NB4 (cell line): ENCODE measurements at regions not wholly inside any gene's neighbourhood (a gene's known extent, or its start where the extent isn't known, plus 50 kb on each side); places are given as distances from the start of the nearest gene placed in this dataset.
A peak's percentile ranks its signal among the peaks of the same experiment; 100 is the strongest.

ENCODE experiments used
- DNase-seq: peaks from one replicate; pipeline ENCODE4 v3.0.0; 2010; ENCODE audit warnings: low read depth
- H3K4me3 ChIP-seq: one replicate; pipeline ENCODE4 v1.5.1; 2011; ENCODE audit warnings: mild to moderate bottlenecking, low read depth, low read length, moderate library complexity
- MYC ChIP-seq: IDR thresholded peaks from 2 replicates; pipeline ENCODE4 v1.6.1; 2011; ENCODE audit warnings: low read depth, low read length
- POLR2A ChIP-seq: IDR thresholded peaks from 2 replicates; pipeline ENCODE4 v1.6.1; 2011; ENCODE audit warnings: mild to moderate bottlenecking; ENCODE audit not compliant: insufficient read length; ENCODE audit errors: extremely low read depth
- TF ChIP-seq, protein P1 (sequence below): IDR thresholded peaks from one replicate; pipeline ENCODE4 v1.5.1; 2012; ENCODE audit warnings: low read depth, low read length
- TF ChIP-seq, protein P2 (sequence below): IDR thresholded peaks from 2 replicates; pipeline ENCODE4 v1.6.1; 2011; ENCODE audit warnings: low read depth, low read length

DNA sequence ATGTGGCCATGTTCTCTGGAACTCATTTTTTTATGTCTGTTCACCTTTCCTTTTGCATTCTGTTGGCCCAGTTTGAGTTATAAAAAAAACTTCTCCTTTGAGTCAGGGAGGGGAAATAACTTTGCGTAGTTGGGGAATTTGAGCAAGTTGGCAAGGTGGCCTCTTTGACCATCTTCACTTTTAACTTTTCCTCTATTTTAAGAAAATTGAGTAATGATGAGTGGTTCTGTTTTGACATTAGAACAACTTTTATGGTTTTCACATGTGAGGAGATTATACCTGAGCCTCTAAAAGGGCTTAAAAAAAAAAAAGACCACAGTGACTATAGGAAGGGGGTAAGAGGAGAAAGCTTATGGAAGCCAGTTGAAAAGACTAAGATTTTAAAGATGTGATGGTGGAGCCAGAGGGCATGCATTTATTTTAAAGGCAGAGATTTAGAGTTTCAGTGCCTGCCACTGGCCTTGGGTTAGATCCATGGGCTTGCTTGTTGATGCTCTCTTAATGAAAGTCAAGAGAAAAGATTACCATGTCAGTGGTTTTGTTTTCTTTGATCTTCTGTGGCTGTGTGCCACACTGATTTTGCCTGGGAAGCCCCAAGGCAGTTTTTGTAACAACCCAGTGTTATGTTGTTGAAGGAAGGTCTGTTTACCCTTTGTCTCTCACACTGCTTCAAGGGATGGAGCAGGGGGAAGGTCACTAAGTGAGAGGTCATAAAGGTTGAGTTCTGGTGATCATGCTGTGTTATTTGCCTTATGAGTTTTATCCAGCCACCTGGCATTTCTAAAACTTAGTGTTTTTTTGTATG lies 219.7 kb upstream of the CD180 start:
- H3K4me3 ChIP-seq: no peak overlapping the region
- DNase-seq: no peak
- TF ChIP-seq POLR2A: no peak
- TF ChIP-seq, protein P1, sequence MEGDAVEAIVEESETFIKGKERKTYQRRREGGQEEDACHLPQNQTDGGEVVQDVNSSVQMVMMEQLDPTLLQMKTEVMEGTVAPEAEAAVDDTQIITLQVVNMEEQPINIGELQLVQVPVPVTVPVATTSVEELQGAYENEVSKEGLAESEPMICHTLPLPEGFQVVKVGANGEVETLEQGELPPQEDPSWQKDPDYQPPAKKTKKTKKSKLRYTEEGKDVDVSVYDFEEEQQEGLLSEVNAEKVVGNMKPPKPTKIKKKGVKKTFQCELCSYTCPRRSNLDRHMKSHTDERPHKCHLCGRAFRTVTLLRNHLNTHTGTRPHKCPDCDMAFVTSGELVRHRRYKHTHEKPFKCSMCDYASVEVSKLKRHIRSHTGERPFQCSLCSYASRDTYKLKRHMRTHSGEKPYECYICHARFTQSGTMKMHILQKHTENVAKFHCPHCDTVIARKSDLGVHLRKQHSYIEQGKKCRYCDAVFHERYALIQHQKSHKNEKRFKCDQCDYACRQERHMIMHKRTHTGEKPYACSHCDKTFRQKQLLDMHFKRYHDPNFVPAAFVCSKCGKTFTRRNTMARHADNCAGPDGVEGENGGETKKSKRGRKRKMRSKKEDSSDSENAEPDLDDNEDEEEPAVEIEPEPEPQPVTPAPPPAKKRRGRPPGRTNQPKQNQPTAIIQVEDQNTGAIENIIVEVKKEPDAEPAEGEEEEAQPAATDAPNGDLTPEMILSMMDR: no peak
- TF ChIP-seq MYC: no peak

DNA sequence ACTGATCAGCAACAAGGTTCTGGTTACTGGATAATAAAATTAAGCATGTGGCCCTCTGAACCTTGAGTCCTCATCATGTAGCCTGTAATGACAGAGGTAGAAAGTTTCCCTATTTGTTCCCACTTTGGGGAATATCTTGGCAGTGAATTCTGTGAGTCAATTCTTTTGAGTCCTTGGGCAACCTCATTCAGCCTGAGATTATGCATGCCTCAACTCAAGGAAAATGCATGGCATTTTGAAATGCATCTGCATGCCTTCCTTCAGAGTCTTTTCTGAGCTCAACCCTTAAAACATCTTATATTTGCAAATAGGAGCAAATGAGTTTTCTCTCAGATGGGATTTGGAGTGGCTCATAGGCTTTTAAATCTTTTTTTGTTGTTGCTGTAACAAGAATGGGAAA lies 218.1 kb upstream of the CD180 start:
- H3K4me3 ChIP-seq: no peak overlapping the region
- TF ChIP-seq POLR2A (no peak), MYC (no peak)
- TF ChIP-seq, protein P1: no peak
- TF ChIP-seq, protein P2, sequence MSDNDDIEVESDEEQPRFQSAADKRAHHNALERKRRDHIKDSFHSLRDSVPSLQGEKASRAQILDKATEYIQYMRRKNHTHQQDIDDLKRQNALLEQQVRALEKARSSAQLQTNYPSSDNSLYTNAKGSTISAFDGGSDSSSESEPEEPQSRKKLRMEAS: no peak
- no peak for DNase-seq

DNA sequence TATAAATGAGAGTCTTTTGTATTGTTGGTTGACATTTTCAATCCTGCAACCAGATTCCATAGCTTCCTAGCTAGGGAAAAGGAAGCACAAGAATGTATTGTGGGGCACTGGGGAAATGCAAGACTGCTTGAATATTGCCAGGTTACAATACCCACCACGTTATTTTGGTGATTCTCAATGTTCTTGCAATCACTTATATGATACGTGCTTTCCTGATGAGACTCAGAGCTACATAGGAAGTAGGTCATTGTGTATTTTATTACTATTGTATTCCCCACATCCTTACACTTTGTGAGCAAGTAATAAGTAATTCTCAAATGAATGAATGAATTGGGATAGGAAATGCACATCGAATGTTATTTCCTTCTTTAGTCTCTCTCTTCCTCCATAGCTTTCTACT lies 217.1 kb upstream of the CD180 start:
- TF ChIP-seq MYC: no peak
- TF ChIP-seq, protein P2: no peak
- TF ChIP-seq, protein P1: no peak
- TF ChIP-seq POLR2A: no peak
- H3K4me3 ChIP-seq: no peak overlapping the region
- no peak for DNase-seq

DNA sequence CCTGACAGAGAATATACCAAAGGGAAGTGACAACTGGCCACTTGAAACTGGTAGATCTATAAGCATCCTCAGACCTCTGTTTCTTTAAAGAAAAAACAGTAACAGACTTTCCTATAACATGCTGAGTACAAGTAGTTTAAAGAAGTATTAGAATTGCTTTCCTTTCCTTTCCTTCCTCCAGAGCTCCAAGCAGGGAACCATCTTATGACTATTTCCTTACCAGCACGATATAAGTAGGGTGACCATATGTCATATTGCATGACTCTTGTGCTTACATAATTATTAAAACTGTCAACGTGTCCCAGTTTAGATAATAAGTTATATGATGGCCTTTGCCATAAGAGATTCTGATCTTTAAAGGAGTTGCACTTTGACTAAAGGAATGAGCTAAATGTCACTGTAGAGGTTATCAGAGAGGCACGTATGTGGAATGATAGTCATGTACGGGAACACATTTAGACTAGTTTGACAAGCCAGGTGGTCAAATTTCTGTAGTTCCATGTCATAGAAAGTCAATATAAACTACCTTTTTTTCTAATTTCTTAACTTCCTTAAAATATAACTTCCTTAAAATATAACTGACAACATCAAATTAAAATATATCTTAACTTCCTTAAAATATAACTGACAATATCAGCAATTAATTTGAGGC lies 212.7 kb upstream of the CD180 start:
- H3K4me3 ChIP-seq: no peak overlapping the region
- TF ChIP-seq, protein P1: no peak
- TF ChIP-seq, protein P2: no peak
- TF ChIP-seq MYC (no peak), POLR2A (no peak)
- peak; percentile 6 for DNase-seq

DNA sequence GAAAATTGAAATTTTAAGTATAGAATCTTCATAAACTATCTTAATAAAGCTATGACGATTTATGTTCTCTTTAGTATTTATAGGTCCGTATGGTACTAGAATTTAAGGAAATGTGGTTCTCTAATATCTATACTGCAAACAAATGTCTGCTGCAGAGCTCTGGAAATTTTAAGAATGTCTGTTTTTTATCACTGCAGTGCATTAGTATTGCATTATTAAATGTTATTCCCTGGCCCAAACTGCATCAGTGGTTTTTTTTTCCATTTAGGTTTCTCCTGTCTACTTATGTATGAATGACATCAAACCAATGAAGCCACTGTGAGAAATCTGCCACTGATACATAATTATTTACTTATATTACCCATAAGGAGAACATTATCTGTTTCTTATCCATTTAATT lies 211.4 kb upstream of the CD180 start:
- H3K4me3 ChIP-seq: no peak overlapping the region
- TF ChIP-seq MYC (no peak), POLR2A (no peak)
- TF ChIP-seq, protein P1: no peak
- TF ChIP-seq, protein P2: no peak
- DNase-seq: no peak

DNA sequence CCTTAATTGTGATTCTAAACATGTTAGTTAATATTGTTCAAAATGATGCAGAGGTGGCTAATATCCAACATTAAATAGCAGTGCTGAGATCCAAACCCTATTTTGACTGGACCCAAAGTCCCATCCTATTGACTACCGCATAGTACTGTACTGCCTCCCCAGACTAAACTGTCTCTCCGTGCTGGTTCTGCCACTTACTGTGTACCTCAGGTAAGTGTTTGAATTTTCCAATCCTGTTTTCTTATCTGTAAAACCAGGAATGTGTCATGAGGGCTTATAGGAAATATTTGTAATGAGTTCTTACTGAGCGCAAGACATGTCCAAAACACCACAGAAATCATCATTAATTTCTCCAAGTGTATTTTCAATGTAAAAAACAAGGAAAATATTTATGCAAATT lies 209.2 kb upstream of the CD180 start:
- TF ChIP-seq, protein P1: no peak
- TF ChIP-seq POLR2A: no peak
- no peak for TF ChIP-seq MYC
- TF ChIP-seq, protein P2: no peak
- DNase-seq: no peak

More for the DNA sequence above, 209.2 kb upstream of the CD180 start:
- no peak overlapping the region for H3K4me3 ChIP-seq
